SK-MEL-5 (cell line): ENCODE measurements at regions not wholly inside any gene's neighbourhood (a gene's known extent, or its start where the extent isn't known, plus 50 kb on each side); places are given as distances from the start of the nearest gene placed in this dataset.

ENCODE experiments used
- DNase-seq: peaks from one replicate; pipeline ENCODE4 v3.0.0-alpha.2; 2016; ENCODE audit warnings: low read depth, low spot score
- in situ Hi-C: cut with HindIII; loops from 2 replicates; pipeline ENCODE4 v1.10.0; 2016; ENCODE audit warnings: low sequenced_read_pairs, high pct_unique_total_duplicates, low pct_unique_long_range_greater_than_20kb

GRCh38 chr15:46644501-46645481 lies 1010.0 kb downstream of the SQOR start:
- in situ Hi-C loops = no loop called here
- DNase-seq = no peak

DNA sequence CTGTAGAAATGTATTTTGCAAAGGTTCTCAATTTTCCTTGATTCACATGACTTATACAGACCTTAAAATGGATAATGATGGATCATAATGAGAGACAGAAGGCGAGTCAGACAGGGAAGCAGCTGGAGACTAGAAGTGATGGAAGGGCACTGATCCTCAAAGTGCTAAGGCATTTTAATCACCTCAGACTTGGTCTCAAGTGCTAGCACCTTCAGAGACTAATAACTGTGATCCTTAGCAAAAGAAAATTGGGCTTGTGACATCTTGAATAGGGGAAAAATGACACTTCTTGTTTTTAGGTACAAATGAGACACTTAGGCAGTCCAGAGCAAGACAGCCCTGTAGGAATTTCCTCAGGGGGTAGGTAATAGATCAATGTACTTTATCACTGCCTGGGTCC lies 1011.7 kb downstream of the SQOR start:
- in situ Hi-C loops = no loop called here
- DNase-seq = no peak

- in situ Hi-C loops = no loop called here
- DNase-seq = no peak
These were observed 1012.2 kb downstream of the SQOR start for GRCh38 chr15:46647046-46647445.

GRCh38 chr15:46652266-46652665 lies 1017.4 kb downstream of the SQOR start:
- in situ Hi-C loops = no loop called here
- no peak for DNase-seq

- in situ Hi-C loops = no loop called here
- no peak for DNase-seq
These were observed 1020.2 kb downstream of the SQOR start for GRCh38 chr15:46654993-46655392.

DNA sequence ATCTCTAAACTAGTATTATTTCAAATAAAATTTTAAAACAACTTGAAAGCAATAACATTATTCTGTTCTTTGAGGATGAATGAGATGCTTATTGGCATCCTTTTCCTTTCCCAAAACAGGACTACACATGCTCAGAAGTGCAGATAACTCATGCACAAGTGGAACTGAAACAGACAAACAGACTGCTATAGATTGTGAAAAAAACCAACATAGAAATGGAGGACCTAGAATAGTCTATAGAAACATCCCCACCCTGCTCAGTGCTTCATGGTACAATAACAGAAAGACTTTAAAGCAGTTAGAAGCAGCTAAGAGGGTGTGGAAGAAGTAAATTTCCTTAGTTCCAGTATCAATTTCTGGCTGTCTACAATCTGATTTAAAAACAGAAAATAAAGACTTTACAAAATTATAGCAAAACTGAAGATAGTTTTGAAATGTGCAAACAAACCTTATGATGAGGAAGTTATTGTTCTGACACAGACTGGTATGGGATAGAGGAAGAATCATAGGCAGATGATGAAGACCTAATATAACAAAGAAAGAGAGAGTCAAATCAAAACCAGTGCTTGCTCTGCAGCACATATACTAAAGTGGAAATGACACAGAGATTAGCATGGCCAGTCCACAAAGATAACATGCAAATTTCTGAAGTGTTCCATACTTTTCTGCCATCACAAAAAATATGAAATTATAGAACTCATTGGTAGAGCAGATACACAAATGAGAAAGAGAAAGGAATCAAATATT lies 1025.4 kb downstream of the SQOR start:
- DNase-seq = no peak
- in situ Hi-C loops = no loop called here

- no peak for DNase-seq
- in situ Hi-C loops = no loop called here
These were observed 1035.4 kb downstream of the SQOR start for GRCh38 chr15:46670258-46670657.

- in situ Hi-C loops = no loop called here
- DNase-seq = no peak
These were observed 1036.5 kb downstream of the SQOR start for GRCh38 chr15:46671336-46671735.

DNA sequence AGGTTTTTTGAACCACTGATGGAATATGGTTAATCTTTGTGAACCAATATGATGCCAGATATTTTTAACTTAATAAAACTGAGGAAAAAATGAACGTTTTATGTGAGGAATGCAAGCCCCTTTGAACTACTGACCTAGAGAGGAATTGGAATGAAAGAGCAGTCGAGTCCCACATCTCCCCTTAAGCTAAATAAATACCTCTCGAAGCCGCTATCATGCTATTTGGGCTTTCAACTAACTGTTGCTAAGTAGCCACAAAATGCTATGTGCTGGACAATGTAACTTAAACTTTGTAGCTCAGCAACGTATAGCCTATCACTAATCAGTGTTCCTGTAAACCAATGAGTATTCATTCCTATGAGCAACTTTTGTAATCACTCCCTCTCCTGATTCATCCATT lies 1037.2 kb downstream of the SQOR start:
- no peak for DNase-seq
- in situ Hi-C loops = no loop called here

- in situ Hi-C loops = no loop called here
- no peak for DNase-seq
These were observed 1040.8 kb upstream of the SEMA6D start for GRCh38 chr15:46676233-46677206.

- no peak for DNase-seq
- in situ Hi-C loops = no loop called here
These were observed 1039.8 kb upstream of the SEMA6D start for GRCh38 chr15:46677491-46677890.

GRCh38 chr15:46681901-46682300 lies 1035.4 kb upstream of the SEMA6D start:
- in situ Hi-C loops = no loop called here
- DNase-seq = no peak

DNA sequence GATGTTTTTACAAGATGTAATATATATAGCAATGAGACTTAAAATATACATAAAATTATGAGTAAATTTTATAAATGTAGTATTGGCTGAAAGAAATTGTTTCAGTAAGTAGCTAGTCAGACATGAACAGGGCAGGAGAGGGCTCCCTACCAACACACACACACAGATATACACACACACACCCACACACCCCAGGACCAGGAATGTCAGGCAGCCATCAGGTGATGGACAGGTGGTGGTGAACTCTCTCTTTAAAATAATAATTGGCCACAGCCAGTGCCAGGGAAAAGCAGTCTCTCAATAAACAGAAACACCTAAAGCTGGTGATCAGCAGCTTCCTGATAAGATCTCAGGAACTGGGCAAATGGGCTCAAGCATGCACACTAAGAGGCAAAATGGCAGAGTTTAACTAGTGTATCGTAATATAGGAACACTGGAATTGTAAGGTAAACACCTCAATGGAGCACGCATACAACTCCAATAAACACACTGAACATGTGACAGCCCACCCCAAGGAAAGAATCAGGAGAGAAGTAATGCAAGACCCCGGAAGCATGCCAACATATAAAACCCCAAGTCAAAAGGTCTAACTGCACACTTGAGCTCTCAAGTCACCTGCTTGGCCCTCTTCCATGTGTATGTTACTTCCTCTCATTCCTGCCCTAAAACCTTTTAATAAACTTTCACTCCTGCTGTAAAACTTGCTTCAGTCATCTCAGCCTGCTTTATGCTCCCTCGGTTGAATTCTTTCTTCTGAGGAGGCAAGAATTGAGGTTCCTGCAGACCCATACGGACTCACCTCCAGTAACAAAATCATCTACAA lies 1034.1 kb upstream of the SEMA6D start:
- in situ Hi-C loops = no loop called here
- DNase-seq = no peak

DNA sequence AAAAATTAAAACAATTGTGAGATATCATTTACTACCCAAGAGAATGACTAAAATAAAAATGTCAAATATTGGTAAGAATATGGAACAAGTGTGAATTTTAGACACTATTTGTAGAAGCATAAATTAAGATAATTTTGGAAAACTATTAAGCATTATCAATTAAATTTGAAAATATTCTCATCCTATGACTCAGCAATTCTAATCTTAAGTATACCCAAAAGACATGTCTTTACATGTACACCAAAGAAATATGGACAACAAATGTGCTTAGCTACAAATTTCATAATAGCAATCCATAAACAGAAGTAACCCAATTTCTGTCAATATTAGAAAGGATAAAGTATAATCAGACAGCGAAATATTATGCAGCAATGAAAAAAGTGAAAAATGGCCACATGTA lies 1032.2 kb upstream of the SEMA6D start:
- in situ Hi-C loops = no loop called here
- no peak for DNase-seq

GRCh38 chr15:46685681-46686080 lies 1031.6 kb upstream of the SEMA6D start:
- DNase-seq = no peak
- in situ Hi-C loops = no loop called here

DNA sequence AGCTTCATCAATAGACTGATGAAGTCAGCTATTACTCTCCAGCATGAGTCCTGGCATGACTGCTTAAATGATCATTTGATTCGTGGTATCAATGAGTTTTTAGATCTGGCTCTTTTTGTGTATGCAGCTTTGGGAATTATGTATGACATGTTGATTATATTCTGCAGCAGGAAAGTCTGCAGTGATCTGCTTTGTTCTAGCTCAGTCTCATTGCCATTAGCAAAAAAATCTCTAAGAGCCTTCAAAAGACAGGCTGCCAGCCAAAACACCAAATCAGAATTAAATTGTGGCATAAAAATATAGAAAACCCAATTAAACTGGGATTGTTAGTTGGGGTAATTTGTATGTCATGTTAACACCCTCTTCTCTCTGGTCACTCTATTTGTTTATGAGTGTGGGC lies 1021.0 kb upstream of the SEMA6D start:
- in situ Hi-C loops = no loop called here
- no peak for DNase-seq

DNA sequence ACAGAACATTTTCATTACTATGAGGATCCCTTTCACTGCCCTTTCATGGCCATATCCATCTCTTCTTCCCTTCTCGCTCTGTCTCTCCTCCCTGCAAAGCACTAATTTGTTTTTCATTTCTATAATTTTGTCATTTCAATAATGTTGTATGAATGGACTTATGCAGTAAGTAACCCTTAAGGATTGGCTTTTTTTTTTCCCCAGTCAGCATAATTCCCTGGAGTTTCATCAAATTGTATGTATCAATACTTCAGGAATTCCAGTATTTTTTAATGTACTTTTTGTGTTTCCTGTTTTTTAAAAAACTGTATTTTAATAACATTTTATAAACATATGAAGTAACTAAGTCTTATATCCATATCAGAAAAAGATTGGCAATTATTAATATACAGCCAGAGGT lies 1016.0 kb upstream of the SEMA6D start:
- in situ Hi-C loops = no loop called here
- DNase-seq = no peak
